GM21528 (cell line): ENCODE measurements at regions not wholly inside any gene's neighbourhood (a gene's known extent, or its start where the extent isn't known, plus 50 kb on each side); places are given as distances from the start of the nearest gene placed in this dataset.
A peak's percentile ranks its signal among the peaks of the same experiment; 100 is the strongest.
"Not testable (repeated sequence)": the region's sequence is repeated elsewhere in the genome, so short reads cannot be mapped to it uniquely, and the experiment has no call there.

Experiments
- ATAC-seq: cut with Tn5 transposase; IDR thresholded peaks from one replicate; pipeline ENCODE4 v1.9.1; 2021; ENCODE audit warnings: mild to moderate bottlenecking, moderate library complexity; ENCODE audit not compliant: unreplicated experiment, low FRiP score

GRCh38 chr6:114739656-114740055, 396.8 kb upstream of the HS3ST5 start:
- ATAC-seq: no peak

- ATAC-seq: no peak
These were observed 392.4 kb upstream of the HS3ST5 start for GRCh38 chr6:114735025-114735735.

- no peak for ATAC-seq
These were observed 390.8 kb upstream of the HS3ST5 start for GRCh38 chr6:114733596-114733995.

GRCh38 chr6:114718716-114719270, 376.0 kb upstream of the HS3ST5 start:
- no peak for ATAC-seq

- no peak for ATAC-seq
These were observed 375.4 kb upstream of the HS3ST5 start for GRCh38 chr6:114718186-114718585.

GRCh38 chr6:114714836-114715507, 372.1 kb upstream of the HS3ST5 start:
- peak; percentile 61 for ATAC-seq

- no peak for ATAC-seq
These were observed 370.9 kb upstream of the HS3ST5 start for GRCh38 chr6:114713690-114714089.

- ATAC-seq: no peak
These were observed 369.4 kb upstream of the HS3ST5 start for GRCh38 chr6:114712129-114712662.

GRCh38 chr6:114707081-114707620, 364.3 kb upstream of the HS3ST5 start:
- no peak for ATAC-seq

- no peak for ATAC-seq
These were observed 347.8 kb upstream of the HS3ST5 start for GRCh38 chr6:114690625-114691024.

GRCh38 chr6:114659513-114659912, 316.7 kb upstream of the HS3ST5 start:
- no peak for ATAC-seq

GRCh38 chr6:114651611-114652010, 308.8 kb upstream of the HS3ST5 start:
- ATAC-seq: no peak

GRCh38 chr6:114650891-114651290, 308.1 kb upstream of the HS3ST5 start:
- ATAC-seq: no peak

- ATAC-seq: no peak
These were observed 306.5 kb upstream of the HS3ST5 start for GRCh38 chr6:114649298-114649697.

- ATAC-seq: no peak
These were observed 306.0 kb upstream of the HS3ST5 start for GRCh38 chr6:114648847-114649246.

GRCh38 chr6:114638341-114638740, 295.5 kb upstream of the HS3ST5 start:
- no peak for ATAC-seq

- ATAC-seq: no peak
These were observed 291.2 kb upstream of the HS3ST5 start for GRCh38 chr6:114634016-114634415.

- ATAC-seq: not testable (repeated sequence)
These were observed 283.4 kb upstream of the HS3ST5 start for GRCh38 chr6:114626226-114626625.

- no peak for ATAC-seq
These were observed 276.9 kb upstream of the HS3ST5 start for GRCh38 chr6:114619621-114620200.

GRCh38 chr6:114611696-114612095, 268.9 kb upstream of the HS3ST5 start:
- no peak for ATAC-seq

GRCh38 chr6:114608091-114608490, 265.3 kb upstream of the HS3ST5 start:
- no peak for ATAC-seq
